NCI-H2171 (cell line): ENCODE measurements at regions not wholly inside any gene's neighbourhood (a gene's known extent, or its start where the extent isn't known, plus 50 kb on each side); places are given as distances from the start of the nearest gene placed in this dataset.

Experiments used
- DNase-seq: peaks from one replicate; lab custom pipeline; 2025; lab: John Stamatoyannopoulos, UW

DNA sequence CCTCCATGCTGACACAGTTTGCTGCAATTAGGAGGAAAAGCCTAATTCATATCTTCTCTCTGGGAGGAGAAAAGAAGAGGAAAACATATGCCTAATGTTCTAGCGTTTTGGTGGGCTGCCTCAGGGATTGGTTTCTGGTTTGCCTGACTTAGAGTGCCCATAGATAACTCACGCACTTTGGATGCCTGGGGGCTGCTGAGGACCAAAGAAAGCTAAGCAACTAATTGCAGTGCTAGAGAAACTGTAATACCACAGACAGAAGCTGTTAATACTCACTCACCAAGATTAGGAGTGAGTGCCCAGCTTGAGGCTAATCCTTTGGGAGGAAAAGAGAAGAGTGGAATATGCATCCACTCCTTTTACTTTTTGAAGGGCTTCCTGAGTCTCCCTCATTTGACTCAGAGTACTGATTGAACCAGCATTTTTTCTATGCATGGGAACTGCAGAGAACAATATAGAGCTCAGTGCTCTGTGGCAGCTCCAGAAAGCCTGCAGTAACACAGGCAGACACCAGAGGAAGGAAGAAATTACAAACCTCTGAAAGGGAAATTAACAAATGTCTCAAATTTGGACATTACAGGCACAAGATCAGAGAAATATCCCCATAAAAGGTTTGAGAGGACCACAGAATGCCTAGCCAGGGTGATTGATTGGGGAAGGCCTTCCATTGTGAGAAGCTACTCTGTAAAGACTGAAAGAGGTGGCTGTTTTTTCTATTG lies 666.4 kb downstream of the OLFM4 start:
- DNase-seq: no peak

DNA sequence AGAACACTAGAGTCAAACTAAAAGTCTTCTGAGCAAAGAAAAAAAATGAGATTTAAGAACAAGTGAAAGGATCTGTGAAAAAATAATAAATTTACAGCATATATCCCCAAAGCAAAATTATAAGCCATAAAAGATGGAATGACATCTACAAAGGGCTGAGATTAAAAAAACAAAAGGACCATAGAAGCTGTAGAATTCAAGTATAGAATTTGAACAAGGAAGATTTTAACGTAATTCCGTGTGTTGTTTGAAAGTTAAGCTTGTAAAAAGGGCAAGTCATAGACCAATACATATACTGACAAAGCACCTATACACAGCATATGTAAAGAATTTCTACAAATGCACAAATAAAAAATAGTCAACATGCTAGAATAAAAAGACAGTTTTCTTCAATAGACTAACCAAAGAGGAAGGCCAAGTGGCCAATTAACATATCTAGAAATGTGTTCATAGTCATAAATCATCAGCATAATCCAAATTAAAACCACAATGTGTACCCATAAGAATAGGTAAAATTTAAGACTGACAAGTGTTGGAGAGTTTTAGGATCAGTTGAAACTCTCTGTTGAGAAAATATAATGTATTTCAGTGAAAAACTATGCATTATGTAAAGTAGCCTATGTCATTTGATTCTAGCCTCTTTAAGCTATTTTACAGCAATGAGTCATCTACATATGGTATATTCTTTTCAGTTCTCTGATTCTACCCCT lies 674.9 kb downstream of the OLFM4 start:
- DNase-seq: no peak

DNA sequence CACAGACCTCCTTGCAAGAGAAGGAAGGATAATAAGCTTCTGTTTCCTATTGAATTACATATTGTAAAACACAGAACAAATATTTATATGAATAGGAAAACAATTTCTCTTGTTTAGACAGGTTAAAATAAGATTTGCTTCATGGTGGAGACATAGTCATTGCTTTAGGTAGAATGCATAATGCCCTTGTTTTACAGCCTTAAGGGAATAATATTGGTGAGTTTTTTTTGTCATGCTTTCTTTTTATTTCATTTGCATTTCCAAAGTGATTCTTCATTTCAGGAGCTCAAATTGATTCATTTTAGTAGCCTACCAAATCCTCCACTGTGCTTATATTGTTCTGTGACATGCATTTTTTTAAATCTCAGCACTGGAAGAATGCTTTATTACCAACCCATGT lies 690.7 kb downstream of the OLFM4 start:
- no peak for DNase-seq

DNA sequence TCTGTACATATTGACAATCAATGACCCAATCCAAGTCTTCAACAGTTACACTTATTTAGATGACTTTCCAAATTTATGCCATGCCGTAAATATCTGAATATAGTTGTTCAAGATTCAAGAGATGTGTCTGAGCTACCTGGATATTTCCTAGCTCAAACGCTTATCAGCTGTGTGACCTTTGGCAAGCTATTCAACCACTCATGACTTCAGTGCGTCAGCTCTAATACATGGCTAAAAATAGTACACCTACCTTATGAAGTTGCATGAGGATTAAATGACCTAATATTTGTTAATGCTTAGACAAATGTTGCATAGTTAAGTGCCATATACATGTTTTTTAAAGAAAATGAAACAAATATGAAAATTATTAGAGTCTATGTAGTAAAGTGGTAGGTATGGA lies 704.1 kb downstream of the OLFM4 start:
- DNase-seq: no peak

DNA sequence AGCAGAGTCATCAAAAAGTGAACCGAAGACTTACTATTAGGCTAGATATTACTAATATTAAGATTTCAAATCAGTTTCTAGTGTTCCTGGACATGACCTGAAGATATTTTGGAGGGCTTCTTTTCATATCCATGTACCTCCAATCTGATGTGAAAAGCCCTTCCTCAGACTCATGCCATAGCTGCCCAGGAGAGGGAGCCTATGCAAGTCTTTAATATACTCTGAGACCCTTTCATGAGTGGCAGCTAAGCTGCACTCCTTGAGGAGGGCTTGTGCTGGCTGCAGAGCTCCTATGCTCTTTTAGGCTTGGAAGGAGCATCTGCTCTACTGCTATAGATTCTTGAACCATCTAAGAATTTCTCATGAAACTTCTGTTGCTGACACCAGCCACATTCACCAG lies 715.3 kb downstream of the OLFM4 start:
- DNase-seq: no peak

DNA sequence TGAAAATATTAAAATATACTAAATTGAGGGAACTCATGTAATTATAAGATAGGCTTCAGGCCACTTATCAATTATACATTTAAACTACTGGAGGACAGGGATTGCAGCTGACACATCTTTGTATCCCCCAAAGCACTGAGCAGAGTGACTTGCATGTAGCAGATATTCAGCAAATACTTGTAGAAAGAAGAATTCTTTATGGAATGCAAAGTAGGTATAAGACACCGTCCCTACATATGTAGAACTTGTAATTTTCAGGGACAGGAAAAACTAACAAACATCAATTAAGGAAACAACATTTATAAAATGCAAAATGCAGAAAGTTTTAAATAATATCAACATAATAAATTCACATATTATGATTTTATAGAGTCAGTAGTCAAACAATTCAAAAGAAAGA lies 719.2 kb downstream of the OLFM4 start:
- DNase-seq: no peak

DNA sequence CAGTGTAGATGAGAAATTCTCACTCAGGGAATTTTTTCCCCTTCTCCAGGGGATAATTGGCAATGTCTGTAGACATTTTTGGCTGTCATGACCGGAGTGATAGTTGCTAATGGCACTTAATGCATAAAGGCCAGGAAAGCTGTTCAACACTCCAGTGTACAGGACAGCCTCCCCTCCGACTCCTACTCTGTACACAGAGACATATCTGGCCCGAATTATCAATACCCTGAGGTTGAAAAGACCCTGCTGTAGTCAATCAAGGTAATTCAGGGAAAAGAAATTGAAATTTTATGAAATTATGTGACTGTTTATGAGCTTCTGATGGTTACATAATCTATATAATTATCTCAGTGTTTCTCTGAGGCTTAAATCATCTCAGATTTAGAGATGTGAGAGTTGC lies 720.7 kb downstream of the OLFM4 start:
- DNase-seq: no peak

DNA sequence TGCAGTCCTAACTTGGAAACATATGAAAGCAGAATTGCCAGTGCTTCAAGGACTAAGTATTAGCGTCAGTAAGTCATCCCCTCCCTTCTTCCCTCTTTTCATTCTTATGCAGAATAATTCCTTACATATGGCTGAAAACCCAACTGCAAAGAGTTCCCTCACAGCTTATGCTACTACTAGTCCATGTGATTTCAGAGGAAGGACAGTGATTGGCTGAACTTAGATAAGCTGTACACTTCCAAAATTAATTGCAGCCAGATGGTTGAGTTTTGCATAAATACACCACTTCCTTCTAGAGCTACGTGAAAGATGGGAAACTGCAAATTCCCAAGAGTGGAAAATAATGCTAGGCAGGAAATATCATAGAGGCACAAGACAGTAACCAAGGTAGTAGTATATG lies 730.4 kb downstream of the OLFM4 start:
- peak; percentile 18 for DNase-seq

DNA sequence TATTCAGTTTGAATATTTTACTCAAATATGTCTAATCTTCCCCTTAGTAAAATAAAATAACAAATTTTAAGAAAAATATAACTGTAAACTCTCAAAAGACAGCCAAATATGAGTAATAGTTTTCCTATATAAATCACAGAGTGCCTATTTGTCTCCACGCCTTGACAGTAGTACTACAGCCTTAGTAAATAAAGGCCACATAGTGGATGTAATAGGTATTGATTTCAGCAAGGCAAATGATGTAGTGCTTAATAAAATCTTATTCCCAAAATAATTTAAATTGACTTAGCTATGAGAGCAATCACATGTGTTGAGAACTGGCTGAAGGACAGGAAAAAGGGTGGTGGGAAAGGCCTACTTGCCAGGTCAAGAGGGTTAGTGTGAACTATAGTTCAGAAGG lies 747.2 kb downstream of the OLFM4 start:
- no peak for DNase-seq

DNA sequence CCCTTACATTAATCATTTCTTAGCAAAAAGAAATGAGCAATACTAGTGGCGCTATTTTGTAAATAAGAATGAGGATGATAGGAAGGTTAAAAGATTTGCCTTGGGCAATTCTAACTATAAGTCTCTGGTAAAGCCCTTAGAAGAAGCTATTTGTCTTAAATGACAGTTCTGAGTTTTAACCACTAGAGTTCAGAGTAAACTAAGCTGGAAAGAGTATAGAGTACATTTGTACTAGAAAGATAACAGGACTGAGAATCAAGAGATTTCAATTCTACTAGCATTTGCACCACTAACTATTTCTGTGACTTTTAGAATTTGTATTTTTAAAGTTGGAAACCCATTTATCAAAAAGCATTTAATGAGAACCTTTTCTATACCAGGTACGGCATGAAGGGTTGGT lies 750.3 kb downstream of the OLFM4 start:
- DNase-seq: no peak

DNA sequence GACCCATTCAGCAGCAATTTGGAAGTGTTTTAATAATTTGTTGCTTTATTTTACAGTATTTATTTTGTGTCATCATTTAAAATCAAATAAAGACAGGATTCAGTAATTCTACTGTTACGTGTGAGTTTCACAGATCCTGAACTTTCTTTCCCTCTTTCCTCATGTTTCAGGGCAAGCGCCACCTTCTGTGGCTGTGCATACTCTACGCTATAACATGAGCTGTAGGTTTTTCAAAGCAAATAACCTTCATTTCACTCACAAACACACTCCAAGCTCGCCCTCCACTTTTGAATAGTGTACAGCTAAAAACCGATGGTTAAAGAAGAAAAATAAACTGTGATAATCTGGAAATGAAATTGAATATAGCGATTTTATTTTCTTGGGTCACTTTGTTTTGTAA lies 753.3 kb downstream of the OLFM4 start:
- DNase-seq: no peak

DNA sequence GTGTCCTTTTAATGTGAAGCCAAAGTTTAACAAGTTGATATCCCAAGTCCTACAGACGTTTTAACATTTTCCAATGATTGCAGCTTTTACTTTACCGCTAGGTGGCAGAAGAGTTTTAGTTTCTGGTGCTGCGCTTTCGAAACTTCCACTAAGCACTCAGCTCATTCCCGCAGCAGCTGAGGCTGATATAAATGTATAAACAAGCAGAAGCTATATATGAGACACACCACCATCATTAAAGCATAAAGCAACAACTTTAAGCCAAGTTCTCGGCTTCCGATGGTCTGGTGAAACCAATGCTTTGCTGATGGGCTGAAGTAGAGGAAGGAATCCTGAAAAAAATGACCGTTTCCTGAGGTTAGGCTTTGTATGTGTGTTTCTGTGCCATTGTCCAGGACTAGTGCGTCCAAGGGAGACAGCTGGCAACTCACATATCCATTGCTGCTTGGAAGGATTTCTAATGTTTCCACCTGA lies 753.9 kb downstream of the OLFM4 start:
- peak; percentile 74 for DNase-seq

DNA sequence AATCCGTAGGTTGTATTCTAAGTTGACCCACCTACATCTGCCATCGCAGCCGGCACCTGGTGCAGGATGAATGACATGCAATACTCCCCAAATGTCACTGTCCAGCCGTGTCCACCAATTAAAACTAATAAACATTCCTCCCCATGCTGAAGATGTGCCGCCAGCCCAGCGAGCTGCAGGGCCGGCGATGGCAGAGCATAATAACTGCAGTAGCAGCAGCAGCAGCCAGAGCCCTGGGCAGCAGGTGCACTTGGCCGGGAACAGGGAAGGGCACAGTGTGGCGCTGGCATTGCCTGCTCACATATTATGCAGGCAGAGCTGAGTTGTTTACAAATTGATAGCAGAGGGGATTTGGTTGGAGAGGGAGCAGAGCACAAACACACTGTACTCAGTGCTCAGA lies 754.9 kb downstream of the OLFM4 start:
- peak; percentile 53 for DNase-seq

DNA sequence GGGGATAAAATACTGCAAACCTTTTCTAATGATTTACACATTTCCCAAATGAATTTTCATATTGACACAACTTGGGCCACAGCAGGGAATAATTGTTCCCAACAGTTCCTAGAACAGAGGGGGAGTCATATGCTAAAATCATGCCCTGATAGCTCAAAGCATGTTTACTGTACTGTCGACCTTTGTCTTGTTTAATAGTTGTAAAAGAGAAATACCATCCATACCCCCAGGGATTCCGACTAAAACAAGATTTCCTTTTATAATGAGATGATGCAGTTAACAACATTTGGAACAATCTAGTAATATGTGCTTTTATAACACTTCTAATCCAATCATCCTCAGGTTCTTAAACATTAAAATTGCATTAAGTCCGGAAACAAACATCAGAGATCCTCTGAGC lies 759.7 kb downstream of the OLFM4 start:
- DNase-seq: no peak

DNA sequence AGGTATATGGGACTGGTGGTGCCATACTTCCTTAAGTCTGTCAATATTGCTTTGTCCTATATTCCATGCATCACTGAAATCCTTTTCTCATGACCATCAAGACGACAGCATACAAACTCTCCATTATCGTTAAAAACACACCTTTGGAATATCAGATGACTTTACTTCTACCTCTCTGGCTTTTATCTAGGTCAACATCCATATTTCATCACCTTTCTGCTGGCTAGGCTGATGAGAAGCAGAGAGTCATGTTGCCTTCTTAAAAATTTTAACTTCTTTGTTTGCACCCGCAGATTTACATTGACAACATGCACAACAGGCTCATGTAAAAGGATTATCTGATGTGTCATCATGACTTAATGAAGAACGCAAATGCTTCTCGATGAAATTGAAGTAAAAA lies 771.4 kb downstream of the OLFM4 start:
- no peak for DNase-seq

DNA sequence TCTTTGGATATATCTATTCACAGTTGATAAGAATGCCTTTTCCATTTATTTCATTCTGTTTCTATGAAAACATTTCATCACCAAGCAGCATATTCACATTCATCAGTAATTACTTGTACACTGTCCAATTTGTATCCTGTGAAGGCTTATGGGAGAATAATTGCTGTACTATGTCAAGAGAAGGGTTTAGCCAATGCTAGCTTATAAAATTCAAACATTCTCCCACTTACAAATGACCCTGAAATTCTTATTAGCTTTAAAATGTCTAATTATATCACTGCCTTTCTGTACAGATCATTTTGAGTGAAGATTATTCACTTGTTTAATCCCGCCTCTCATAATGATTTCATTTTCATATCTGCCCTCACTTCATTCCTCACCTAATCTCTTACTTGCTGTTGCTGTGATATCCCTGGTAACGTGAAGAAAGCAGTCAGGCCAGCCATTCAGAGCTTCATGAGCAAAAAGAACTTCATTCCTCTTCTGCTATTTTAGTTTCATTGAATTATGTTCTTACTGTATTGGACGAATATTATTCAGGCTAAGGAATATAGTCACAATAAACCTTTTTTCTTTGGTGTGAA lies 778.7 kb downstream of the OLFM4 start:
- DNase-seq: no peak

DNA sequence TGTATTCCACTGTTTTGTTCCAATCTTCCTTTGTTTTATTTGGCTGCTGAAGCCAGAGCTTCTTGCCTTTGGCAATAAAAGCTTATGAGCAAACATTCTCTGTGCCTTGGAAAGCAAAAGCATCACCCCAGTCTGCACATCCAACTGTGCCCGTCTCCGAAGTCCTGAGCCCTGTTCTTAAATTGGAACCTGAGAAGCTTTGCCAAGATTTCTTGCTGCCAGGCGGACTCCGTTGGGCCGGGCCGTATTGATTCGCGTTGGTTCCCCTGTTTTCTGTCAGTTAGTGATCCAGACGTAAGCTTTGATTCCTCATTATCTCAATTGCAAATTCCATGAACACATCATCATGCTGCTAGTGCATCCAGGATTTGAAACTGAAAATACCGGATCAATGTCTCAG lies 793.0 kb downstream of the OLFM4 start:
- DNase-seq: no peak

DNA sequence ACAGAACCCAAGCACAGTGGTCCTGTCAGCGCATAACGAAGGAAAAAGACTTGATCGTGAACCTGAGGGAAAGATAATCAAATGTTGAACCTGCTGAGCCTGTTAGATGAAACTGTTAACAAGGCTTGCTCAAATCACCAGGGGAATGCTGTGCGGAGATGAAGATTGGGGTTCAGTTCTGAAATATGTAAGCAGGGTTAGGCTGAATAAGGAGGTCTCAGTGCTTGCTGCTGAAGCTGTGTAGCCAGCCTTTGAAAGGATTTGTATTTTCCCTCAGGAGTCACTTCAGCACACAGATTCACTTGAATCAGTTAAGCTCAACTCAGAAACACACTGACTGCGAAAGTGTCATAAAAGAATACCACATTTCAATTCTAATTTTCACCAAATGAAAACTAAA lies 793.5 kb downstream of the OLFM4 start:
- DNase-seq: no peak

DNA sequence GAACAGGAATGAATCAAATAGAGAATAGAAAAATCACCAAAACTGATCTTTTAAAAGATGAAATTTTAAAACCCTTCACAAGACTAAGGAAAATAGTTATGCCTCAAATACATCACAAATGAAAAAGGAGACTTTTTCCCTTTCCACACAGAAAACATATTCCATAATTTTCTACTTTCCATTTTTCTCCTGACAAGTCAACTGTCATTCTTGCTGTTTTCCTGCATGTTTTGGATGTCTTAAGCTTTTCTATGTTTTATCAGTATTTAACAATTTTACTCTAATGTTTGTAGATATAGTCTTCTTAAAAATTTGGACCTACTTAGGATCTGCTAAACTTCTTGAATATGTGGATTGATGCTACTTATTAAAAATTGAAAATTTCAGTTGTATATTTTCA lies 810.8 kb downstream of the OLFM4 start:
- DNase-seq: no peak

DNA sequence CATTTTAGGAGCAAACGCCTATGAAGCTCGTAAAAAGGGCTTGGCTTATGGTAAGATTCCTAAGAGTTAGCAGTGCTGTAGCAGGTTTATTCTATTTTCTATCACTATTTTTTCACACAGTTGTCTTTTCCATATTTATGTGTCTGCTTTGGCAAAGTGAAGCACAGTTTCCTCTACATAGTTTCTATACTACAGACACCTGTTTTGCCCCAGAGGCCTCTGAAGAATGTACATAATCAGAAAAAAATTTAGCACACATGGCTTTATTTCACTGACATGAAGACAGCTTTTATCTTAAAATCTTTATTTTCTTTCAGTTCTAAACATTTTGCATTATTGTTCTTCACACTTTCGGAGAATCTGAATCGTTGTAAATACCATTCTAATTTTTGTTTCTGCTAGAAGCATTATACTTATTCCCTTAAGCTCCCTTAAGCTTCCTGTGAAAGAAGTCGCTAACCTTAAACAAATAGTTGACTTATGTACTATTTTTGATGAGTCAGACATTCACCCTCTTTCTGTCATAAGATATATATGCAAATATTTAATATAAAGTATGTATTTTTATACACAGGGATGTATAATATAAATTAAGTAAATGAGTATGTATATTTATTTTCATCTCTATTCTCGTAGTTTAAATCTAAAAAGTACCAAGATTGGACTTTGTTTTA lies 816.0 kb downstream of the OLFM4 start:
- DNase-seq: no peak

DNA sequence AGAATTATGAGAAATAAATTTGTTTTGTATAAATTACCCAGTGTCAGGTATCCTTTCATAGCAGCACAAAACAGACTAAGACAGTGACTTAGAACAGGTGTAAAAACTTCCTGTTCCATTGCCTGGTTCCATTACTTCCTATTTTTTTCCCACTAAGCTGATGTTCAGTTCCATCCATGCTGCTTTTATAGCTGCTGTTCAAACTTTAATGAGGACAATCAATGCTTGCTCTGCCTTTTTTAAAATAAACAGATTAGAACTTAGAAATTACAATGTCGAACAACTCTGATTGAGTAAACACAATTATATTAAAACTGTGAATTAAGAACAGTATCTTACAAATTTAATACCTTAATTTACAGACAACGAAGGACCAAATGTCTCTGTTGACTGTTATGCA lies 818.9 kb downstream of the OLFM4 start:
- no peak for DNase-seq

DNA sequence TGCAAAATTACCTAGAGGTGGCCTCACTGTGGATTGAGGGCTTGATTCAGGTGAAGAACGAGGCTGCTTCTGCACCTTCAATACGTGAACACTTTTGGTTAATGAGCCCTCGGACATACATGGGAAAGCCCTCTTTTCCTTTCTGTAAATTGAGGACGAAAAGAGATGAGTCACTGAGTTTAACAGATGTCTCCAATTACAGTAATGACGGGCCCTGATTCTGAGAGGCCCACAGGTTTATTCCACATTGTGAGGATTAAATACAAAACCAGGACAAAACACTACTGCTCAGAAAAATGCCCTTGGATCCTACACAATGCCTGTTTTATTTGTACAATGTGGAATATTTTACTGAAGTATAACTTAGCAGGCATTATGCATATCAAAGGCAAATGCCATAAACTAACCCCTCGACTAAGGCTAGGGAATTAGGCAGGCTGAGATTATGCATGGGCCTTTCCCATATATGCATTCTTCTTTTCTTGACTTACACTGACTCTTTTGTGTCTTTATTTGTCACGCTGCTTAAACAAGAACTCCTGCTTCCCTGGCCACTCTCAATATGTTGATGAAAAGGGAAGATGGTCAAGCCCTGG lies 819.9 kb downstream of the OLFM4 start:
- DNase-seq: peak; percentile 26

DNA sequence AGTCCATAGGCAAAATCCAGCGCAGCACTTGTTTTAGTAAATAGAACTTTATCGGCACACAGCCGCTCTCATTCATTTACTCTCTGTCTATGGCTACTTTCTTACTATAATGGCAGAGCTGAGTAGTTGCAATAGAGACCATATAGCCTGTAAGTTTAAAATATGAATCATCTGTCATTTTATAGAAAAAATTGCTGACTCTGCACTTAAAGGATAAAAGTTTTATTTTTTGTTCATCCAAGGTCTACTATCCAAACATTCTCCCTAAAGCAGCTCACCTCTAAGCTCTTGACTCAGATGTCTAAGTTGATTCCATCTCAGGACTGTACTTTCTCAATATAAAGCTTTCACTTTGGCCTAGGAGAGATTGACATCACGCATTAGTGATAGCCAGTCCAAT lies 825.7 kb downstream of the OLFM4 start:
- no peak for DNase-seq
